Astrocyte (in vitro differentiated cells and primary cell): ENCODE measurements at regions not wholly inside any gene's neighbourhood (a gene's known extent, or its start where the extent isn't known, plus 50 kb on each side); places are given as distances from the start of the nearest gene placed in this dataset.
"Not testable (repeated sequence)": the region's sequence is repeated elsewhere in the genome, so short reads cannot be mapped to it uniquely, and the experiment has no call there.

Experiments used
- EZH2 ChIP-seq: IDR thresholded peaks from 2 replicates; pipeline ENCODE4 v1.6.1; 2012; ENCODE audit warnings: mild to moderate bottlenecking, low read length, inconsistent platforms; ENCODE audit not compliant: insufficient read depth
- TF ChIP-seq, protein P1 (sequence below): IDR thresholded peaks from 2 replicates; pipeline ENCODE4 v1.5.1; 2011; ENCODE audit warnings: low read depth, mild to moderate bottlenecking, inconsistent platforms, low read length, moderate library complexity; ENCODE audit not compliant: insufficient read depth

DNA sequence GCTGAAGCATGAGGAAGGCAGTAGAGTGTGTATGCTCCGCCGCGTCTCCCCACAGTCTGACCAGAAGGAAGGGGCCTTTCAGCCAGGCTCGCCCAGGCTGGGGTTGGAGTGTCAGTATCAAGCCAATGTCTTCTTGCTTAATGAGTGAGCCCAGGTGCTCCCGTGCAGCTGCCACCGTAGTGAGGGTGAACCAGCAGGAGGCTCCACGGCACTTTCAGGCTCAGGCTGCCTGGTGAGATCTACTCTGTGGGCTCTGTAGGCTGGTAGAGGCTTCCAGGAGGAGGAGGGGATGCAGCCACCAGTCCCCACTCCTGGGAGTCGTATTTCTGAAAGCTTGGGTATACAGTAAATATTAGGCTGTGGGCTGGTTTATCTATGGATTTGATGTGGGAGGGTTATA, 98.1 kb upstream of the ADCY2 start:
- TF ChIP-seq, protein P1, sequence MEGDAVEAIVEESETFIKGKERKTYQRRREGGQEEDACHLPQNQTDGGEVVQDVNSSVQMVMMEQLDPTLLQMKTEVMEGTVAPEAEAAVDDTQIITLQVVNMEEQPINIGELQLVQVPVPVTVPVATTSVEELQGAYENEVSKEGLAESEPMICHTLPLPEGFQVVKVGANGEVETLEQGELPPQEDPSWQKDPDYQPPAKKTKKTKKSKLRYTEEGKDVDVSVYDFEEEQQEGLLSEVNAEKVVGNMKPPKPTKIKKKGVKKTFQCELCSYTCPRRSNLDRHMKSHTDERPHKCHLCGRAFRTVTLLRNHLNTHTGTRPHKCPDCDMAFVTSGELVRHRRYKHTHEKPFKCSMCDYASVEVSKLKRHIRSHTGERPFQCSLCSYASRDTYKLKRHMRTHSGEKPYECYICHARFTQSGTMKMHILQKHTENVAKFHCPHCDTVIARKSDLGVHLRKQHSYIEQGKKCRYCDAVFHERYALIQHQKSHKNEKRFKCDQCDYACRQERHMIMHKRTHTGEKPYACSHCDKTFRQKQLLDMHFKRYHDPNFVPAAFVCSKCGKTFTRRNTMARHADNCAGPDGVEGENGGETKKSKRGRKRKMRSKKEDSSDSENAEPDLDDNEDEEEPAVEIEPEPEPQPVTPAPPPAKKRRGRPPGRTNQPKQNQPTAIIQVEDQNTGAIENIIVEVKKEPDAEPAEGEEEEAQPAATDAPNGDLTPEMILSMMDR = not testable (repeated sequence)
- not testable (repeated sequence) for TF ChIP-seq EZH2
